ENCODE measurements at regions not wholly inside any gene's neighbourhood (a gene's known extent, or its start where the extent isn't known, plus 50 kb on each side); places are given as distances from the start of the nearest gene placed in this dataset.

GRCh38 chr20:56121850-56122249 lies 116.5 kb upstream of the CBLN4 start:
- no peaks in the 10 kb centered on the region for H4K20me1 ChIP-seq (ENCODE audit: insufficient read depth, low read length)
- no peak for DNase-seq
- H3K4me2 ChIP-seq (ENCODE audit: low read depth, low read length): no peak overlapping the region
- H3K4me3 ChIP-seq (ENCODE audit: low read length): no peak overlapping the region
- H3K9me2 ChIP-seq (replicated peaks; ENCODE audit: insufficient read depth, low read length): no peaks in the 10 kb centered on the region
- H3K36me3 ChIP-seq (replicated peaks; ENCODE audit: insufficient read depth, low read length): no peaks in the 10 kb centered on the region
- no peaks in the 10 kb centered on the region for H3F3A ChIP-seq (ENCODE audit: insufficient read depth, low read length)
- no peaks in the 10 kb centered on the region for H3K9me3 ChIP-seq (replicated peaks; ENCODE audit: insufficient read depth, low read length)
- TF ChIP-seq EZH2phosphoT487 (IDR thresholded peaks at IDR 0.05; ENCODE audit: low read length): no peak
- TF ChIP-seq, protein P1, sequence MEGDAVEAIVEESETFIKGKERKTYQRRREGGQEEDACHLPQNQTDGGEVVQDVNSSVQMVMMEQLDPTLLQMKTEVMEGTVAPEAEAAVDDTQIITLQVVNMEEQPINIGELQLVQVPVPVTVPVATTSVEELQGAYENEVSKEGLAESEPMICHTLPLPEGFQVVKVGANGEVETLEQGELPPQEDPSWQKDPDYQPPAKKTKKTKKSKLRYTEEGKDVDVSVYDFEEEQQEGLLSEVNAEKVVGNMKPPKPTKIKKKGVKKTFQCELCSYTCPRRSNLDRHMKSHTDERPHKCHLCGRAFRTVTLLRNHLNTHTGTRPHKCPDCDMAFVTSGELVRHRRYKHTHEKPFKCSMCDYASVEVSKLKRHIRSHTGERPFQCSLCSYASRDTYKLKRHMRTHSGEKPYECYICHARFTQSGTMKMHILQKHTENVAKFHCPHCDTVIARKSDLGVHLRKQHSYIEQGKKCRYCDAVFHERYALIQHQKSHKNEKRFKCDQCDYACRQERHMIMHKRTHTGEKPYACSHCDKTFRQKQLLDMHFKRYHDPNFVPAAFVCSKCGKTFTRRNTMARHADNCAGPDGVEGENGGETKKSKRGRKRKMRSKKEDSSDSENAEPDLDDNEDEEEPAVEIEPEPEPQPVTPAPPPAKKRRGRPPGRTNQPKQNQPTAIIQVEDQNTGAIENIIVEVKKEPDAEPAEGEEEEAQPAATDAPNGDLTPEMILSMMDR (IDR thresholded peaks at IDR 0.05; ENCODE audit: low read length): no peak
- TF ChIP-seq EZH2 (optimal IDR thresholded peaks at IDR 0.05; ENCODE audit: low read depth, low read length): no peak
- no peak overlapping the region for H2AFZ ChIP-seq (ENCODE audit: low read length)
- no peak overlapping the region for H3K27ac ChIP-seq (ENCODE audit: low read length)
- no peak overlapping the region for H3K9ac ChIP-seq (ENCODE audit: low read length)
- no peaks in the 10 kb centered on the region for H3K4me1 ChIP-seq (ENCODE audit: low read length)
- H3K27me3 ChIP-seq (replicated peaks; ENCODE audit: insufficient read depth, low read length): no peaks in the 10 kb centered on the region
- H3K79me2 ChIP-seq (ENCODE audit: low read length): no peaks in the 10 kb centered on the region

- H3K27me3 ChIP-seq (replicated peaks; ENCODE audit: insufficient read depth, low read length): no peaks in the 10 kb centered on the region
- no peak overlapping the region for H3K4me3 ChIP-seq (ENCODE audit: low read length)
- H3K4me2 ChIP-seq (ENCODE audit: low read depth, low read length): no peak overlapping the region
- H3K9ac ChIP-seq (ENCODE audit: low read length): no peak overlapping the region
- H3K79me2 ChIP-seq (ENCODE audit: low read length): no peaks in the 10 kb centered on the region
- no peaks in the 10 kb centered on the region for H3K9me3 ChIP-seq (replicated peaks; ENCODE audit: insufficient read depth, low read length)
- no peaks in the 10 kb centered on the region for H3K9me2 ChIP-seq (replicated peaks; ENCODE audit: insufficient read depth, low read length)
- H3K36me3 ChIP-seq (replicated peaks; ENCODE audit: insufficient read depth, low read length): no peaks in the 10 kb centered on the region
- no peak overlapping the region for H2AFZ ChIP-seq (ENCODE audit: low read length)
- no peak for DNase-seq
- TF ChIP-seq, protein P1 (IDR thresholded peaks at IDR 0.05; ENCODE audit: low read length): no peak
- TF ChIP-seq EZH2 (optimal IDR thresholded peaks at IDR 0.05; ENCODE audit: low read depth, low read length): no peak
- no peak for TF ChIP-seq EZH2phosphoT487 (IDR thresholded peaks at IDR 0.05; ENCODE audit: low read length)
- no peaks in the 10 kb centered on the region for H3K4me1 ChIP-seq (ENCODE audit: low read length)
- H3F3A ChIP-seq (ENCODE audit: insufficient read depth, low read length): no peaks in the 10 kb centered on the region
- H3K27ac ChIP-seq (ENCODE audit: low read length): no peak overlapping the region
- H4K20me1 ChIP-seq (ENCODE audit: insufficient read depth, low read length): no peaks in the 10 kb centered on the region
These were observed 104.8 kb upstream of the MC3R start for GRCh38 chr20:56143759-56144158.

DNA sequence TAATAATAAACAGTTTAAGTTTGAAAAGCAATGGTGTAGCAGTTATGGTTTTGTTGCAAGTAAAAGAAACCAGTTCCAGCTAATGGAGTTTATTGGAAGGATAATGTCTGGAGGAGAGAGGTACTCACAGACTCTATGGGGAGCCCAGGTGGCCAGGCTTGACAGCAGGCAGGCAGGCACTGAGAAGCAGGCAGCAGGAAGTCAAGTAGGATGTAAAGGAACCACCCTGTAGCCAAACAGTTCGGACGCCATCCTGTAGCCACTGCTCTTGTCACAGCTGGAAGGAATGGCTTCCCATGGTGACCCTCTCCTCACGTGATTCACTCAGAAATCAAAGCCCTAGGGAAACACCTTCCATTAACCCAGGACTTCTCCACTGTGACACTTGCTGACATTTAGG lies 96.7 kb upstream of the MC3R start:
- Histone ChIP-seq H3K27ac (ENCODE audit: low read length) (no peak overlapping the region), H3K9me3 (replicated peaks; ENCODE audit: insufficient read depth, low read length) (no peaks in the 10 kb centered on the region), H3K79me2 (ENCODE audit: low read length) (no peaks in the 10 kb centered on the region)

More for the DNA sequence above, 96.7 kb upstream of the MC3R start:
- Histone ChIP-seq H3K9ac (ENCODE audit: low read length) (no peak overlapping the region), H3K9me2 (replicated peaks; ENCODE audit: insufficient read depth, low read length) (no peaks in the 10 kb centered on the region), H4K20me1 (ENCODE audit: insufficient read depth, low read length) (no peaks in the 10 kb centered on the region), H3K4me2 (ENCODE audit: low read depth, low read length) (no peak overlapping the region), H3K4me1 (ENCODE audit: low read length) (no peaks in the 10 kb centered on the region), H3K36me3 (replicated peaks; ENCODE audit: insufficient read depth, low read length) (no peaks in the 10 kb centered on the region), H3F3A (ENCODE audit: insufficient read depth, low read length) (no peaks in the 10 kb centered on the region), H3K27me3 (replicated peaks; ENCODE audit: insufficient read depth, low read length) (no peaks in the 10 kb centered on the region), H2AFZ (ENCODE audit: low read length) (no peak overlapping the region), H3K4me3 (ENCODE audit: low read length) (no peak overlapping the region)
- no peak for TF ChIP-seq EZH2phosphoT487 (IDR thresholded peaks at IDR 0.05; ENCODE audit: low read length)
- no peak for TF ChIP-seq EZH2 (optimal IDR thresholded peaks at IDR 0.05; ENCODE audit: low read depth, low read length)
- TF ChIP-seq, protein P1 (IDR thresholded peaks at IDR 0.05; ENCODE audit: low read length): no peak
- DNase-seq: no peak
